ENCODE measurements at regions not wholly inside any gene's neighbourhood (a gene's known extent, or its start where the extent isn't known, plus 50 kb on each side); places are given as distances from the start of the nearest gene placed in this dataset.

DNA sequence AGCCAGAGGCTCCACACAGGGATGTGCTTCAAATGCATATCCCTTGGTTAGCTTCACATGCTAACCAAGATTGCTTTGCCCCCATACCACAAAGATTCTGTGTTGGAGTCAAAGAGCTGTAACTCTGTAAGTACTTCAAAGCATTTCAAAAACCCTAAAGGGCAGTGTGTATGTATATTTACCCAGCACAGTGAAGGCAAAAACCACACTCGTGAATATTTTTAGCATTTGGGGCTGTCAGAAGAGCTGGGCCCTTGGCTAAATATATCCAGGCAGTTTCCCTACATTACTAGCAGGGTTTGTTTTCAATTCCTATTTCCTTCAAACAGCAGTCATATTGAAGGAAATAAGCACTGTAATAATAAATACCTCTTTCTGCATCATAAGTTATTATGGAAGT, 84.2 kb upstream of the STEAP1B start (continued):
- TF ChIP-seq, protein P1, sequence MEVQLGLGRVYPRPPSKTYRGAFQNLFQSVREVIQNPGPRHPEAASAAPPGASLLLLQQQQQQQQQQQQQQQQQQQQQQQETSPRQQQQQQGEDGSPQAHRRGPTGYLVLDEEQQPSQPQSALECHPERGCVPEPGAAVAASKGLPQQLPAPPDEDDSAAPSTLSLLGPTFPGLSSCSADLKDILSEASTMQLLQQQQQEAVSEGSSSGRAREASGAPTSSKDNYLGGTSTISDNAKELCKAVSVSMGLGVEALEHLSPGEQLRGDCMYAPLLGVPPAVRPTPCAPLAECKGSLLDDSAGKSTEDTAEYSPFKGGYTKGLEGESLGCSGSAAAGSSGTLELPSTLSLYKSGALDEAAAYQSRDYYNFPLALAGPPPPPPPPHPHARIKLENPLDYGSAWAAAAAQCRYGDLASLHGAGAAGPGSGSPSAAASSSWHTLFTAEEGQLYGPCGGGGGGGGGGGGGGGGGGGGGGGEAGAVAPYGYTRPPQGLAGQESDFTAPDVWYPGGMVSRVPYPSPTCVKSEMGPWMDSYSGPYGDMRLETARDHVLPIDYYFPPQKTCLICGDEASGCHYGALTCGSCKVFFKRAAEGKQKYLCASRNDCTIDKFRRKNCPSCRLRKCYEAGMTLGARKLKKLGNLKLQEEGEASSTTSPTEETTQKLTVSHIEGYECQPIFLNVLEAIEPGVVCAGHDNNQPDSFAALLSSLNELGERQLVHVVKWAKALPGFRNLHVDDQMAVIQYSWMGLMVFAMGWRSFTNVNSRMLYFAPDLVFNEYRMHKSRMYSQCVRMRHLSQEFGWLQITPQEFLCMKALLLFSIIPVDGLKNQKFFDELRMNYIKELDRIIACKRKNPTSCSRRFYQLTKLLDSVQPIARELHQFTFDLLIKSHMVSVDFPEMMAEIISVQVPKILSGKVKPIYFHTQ (CRISPR knock-in tag; IDR thresholded peaks at IDR 0.05): no peak
- no peak for TF ChIP-seq ZNF121 (CRISPR knock-in tag; IDR thresholded peaks at IDR 0.05)
- TF ChIP-seq, protein P2, sequence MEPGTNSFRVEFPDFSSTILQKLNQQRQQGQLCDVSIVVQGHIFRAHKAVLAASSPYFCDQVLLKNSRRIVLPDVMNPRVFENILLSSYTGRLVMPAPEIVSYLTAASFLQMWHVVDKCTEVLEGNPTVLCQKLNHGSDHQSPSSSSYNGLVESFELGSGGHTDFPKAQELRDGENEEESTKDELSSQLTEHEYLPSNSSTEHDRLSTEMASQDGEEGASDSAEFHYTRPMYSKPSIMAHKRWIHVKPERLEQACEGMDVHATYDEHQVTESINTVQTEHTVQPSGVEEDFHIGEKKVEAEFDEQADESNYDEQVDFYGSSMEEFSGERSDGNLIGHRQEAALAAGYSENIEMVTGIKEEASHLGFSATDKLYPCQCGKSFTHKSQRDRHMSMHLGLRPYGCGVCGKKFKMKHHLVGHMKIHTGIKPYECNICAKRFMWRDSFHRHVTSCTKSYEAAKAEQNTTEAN (CRISPR knock-in tag; IDR thresholded peaks at IDR 0.05): no peak
- no peak for TF ChIP-seq TP53 (CRISPR knock-in tag; IDR thresholded peaks at IDR 0.05)

DNA sequence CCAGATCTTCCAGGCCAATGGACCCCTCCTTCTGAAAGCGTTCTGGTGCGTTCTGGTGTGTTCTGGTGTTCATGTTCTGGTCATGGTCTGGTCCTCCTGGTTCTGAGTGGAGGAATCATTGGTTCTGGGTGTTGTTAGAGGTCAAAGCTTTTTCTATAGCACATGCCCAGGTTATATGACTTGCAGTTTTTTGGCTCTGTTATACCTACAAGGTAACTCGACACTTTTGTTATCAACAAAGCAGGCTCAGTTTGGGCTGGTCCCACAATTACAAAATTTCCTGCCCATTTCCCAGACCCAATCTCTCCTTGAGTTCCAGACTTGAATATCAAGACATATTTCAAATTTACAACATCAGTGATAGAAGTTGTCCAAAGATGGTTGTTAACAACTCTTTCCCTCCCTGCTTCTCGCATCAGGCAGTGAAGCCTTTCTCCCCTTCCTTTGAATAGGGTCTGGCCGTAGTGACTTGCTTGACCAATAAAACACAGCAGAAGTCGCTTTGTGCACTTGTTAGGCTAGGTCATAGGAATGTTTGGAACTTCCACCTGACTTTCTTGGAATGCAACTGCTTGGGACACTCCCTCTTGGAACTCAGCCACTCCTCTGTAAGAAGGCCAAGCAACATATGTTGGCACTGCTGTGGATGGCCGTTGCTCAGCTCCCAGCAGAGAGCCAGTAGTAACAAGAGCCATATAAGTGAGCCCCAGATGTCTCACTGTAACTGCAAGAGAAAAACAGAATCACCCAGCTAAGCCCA, 83.1 kb upstream of the STEAP1B start:
- ATAC-seq (peak; percentile 83), DNase-seq (ENCODE audit: low spot score) (no peak)
- H3K4me1 Mint-ChIP-seq: peaks cover 34% of the 10 kb centered on the region
- no peaks in the 10 kb centered on the region for H3K36me3 Mint-ChIP-seq
- TF ChIP-seq, protein P3, sequence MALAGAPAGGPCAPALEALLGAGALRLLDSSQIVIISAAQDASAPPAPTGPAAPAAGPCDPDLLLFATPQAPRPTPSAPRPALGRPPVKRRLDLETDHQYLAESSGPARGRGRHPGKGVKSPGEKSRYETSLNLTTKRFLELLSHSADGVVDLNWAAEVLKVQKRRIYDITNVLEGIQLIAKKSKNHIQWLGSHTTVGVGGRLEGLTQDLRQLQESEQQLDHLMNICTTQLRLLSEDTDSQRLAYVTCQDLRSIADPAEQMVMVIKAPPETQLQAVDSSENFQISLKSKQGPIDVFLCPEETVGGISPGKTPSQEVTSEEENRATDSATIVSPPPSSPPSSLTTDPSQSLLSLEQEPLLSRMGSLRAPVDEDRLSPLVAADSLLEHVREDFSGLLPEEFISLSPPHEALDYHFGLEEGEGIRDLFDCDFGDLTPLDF (CRISPR knock-in tag; IDR thresholded peaks at IDR 0.05): no peak
- no peak for TF ChIP-seq CREB1 (CRISPR knock-in tag; IDR thresholded peaks at IDR 0.05)
- TF ChIP-seq, protein P4, sequence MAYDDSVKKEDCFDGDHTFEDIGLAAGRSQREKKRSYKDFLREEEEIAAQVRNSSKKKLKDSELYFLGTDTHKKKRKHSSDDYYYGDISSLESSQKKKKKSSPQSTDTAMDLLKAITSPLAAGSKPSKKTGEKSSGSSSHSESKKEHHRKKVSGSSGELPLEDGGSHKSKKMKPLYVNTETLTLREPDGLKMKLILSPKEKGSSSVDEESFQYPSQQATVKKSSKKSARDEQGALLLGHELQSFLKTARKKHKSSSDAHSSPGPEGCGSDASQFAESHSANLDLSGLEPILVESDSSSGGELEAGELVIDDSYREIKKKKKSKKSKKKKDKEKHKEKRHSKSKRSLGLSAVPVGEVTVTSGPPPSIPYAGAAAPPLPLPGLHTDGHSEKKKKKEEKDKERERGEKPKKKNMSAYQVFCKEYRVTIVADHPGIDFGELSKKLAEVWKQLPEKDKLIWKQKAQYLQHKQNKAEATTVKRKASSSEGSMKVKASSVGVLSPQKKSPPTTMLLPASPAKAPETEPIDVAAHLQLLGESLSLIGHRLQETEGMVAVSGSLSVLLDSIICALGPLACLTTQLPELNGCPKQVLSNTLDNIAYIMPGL (CRISPR knock-in tag; IDR thresholded peaks at IDR 0.05): no peak
- TF ChIP-seq, protein P5, sequence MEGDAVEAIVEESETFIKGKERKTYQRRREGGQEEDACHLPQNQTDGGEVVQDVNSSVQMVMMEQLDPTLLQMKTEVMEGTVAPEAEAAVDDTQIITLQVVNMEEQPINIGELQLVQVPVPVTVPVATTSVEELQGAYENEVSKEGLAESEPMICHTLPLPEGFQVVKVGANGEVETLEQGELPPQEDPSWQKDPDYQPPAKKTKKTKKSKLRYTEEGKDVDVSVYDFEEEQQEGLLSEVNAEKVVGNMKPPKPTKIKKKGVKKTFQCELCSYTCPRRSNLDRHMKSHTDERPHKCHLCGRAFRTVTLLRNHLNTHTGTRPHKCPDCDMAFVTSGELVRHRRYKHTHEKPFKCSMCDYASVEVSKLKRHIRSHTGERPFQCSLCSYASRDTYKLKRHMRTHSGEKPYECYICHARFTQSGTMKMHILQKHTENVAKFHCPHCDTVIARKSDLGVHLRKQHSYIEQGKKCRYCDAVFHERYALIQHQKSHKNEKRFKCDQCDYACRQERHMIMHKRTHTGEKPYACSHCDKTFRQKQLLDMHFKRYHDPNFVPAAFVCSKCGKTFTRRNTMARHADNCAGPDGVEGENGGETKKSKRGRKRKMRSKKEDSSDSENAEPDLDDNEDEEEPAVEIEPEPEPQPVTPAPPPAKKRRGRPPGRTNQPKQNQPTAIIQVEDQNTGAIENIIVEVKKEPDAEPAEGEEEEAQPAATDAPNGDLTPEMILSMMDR (IDR thresholded peaks at IDR 0.05): no peak
- no peak for TF ChIP-seq FOXJ3 (CRISPR knock-in tag; IDR thresholded peaks at IDR 0.05; ENCODE audit: borderline replicate concordance)
- TF ChIP-seq, protein P6, sequence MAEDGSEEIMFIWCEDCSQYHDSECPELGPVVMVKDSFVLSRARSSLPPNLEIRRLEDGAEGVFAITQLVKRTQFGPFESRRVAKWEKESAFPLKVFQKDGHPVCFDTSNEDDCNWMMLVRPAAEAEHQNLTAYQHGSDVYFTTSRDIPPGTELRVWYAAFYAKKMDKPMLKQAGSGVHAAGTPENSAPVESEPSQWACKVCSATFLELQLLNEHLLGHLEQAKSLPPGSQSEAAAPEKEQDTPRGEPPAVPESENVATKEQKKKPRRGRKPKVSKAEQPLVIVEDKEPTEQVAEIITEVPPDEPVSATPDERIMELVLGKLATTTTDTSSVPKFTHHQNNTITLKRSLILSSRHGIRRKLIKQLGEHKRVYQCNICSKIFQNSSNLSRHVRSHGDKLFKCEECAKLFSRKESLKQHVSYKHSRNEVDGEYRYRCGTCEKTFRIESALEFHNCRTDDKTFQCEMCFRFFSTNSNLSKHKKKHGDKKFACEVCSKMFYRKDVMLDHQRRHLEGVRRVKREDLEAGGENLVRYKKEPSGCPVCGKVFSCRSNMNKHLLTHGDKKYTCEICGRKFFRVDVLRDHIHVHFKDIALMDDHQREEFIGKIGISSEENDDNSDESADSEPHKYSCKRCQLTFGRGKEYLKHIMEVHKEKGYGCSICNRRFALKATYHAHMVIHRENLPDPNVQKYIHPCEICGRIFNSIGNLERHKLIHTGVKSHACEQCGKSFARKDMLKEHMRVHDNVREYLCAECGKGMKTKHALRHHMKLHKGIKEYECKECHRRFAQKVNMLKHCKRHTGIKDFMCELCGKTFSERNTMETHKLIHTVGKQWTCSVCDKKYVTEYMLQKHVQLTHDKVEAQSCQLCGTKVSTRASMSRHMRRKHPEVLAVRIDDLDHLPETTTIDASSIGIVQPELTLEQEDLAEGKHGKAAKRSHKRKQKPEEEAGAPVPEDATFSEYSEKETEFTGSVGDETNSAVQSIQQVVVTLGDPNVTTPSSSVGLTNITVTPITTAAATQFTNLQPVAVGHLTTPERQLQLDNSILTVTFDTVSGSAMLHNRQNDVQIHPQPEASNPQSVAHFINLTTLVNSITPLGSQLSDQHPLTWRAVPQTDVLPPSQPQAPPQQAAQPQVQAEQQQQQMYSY (CRISPR knock-in tag; IDR thresholded peaks at IDR 0.05): no peak
- TF ChIP-seq HMGA2 (CRISPR knock-in tag; IDR thresholded peaks at IDR 0.05): no peak
- TF ChIP-seq ZNF263 (CRISPR knock-in tag; IDR thresholded peaks at IDR 0.05; ENCODE audit: low read depth): no peak
- TF ChIP-seq IRF2 (CRISPR knock-in tag; IDR thresholded peaks at IDR 0.05; ENCODE audit: borderline replicate concordance, low read depth): no peak
- TF ChIP-seq TP53 (CRISPR knock-in tag; IDR thresholded peaks at IDR 0.05): no peak
- TF ChIP-seq, protein P7, sequence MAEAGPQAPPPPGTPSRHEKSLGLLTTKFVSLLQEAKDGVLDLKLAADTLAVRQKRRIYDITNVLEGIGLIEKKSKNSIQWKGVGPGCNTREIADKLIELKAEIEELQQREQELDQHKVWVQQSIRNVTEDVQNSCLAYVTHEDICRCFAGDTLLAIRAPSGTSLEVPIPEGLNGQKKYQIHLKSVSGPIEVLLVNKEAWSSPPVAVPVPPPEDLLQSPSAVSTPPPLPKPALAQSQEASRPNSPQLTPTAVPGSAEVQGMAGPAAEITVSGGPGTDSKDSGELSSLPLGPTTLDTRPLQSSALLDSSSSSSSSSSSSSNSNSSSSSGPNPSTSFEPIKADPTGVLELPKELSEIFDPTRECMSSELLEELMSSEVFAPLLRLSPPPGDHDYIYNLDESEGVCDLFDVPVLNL (CRISPR knock-in tag; IDR thresholded peaks at IDR 0.05; ENCODE audit: borderline replicate concordance, low read depth): no peak
- no peak for TF ChIP-seq ZNF671 (CRISPR knock-in tag; IDR thresholded peaks at IDR 0.05)
- TF ChIP-seq, protein P8, sequence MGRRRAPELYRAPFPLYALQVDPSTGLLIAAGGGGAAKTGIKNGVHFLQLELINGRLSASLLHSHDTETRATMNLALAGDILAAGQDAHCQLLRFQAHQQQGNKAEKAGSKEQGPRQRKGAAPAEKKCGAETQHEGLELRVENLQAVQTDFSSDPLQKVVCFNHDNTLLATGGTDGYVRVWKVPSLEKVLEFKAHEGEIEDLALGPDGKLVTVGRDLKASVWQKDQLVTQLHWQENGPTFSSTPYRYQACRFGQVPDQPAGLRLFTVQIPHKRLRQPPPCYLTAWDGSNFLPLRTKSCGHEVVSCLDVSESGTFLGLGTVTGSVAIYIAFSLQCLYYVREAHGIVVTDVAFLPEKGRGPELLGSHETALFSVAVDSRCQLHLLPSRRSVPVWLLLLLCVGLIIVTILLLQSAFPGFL (CRISPR knock-in tag; IDR thresholded peaks at IDR 0.05; ENCODE audit: borderline replicate concordance): no peak
- no peak for TF ChIP-seq ATF1 (CRISPR knock-in tag; IDR thresholded peaks at IDR 0.05)
- POLR2A ChIA-PET: interaction anchor here (0.9 kb wide), 1 partner anchor 21 kb away, joined by 3 read pairs; no protein-coding TSS in a partner anchor
- H3K27me3 Mint-ChIP-seq (ENCODE audit: low read depth): no peaks in the 10 kb centered on the region
- H3K27ac Mint-ChIP-seq: peak overlapping the region; percentile 61
- H3K9me3 Mint-ChIP-seq: peaks cover 13% of the 10 kb centered on the region
- CTCF ChIA-PET: interaction anchor here (0.6 to 1.4 kb wide), 4 partner anchors 21 to 145 kb away, joined by 3 to 4 read pairs (median 4); no protein-coding TSS in a partner anchor
- no peak overlapping the region for H3K4me3 Mint-ChIP-seq

Measured in WTC11 (cell line).